GM12878 (cell line): ENCODE measurements at regions not wholly inside any gene's neighbourhood (a gene's known extent, or its start where the extent isn't known, plus 50 kb on each side); places are given as distances from the start of the nearest gene placed in this dataset.

Source experiments
- GATAD2B ChIP-seq: fragments of 450-650 bp; conservative IDR thresholded peaks from 2 replicates; pipeline ENCODE4 v1.6.1; 2017; ENCODE audit warnings: low read depth, mild to moderate bottlenecking, moderate library complexity
- SMAD5 ChIP-seq: IDR thresholded peaks from 2 replicates; pipeline ENCODE4 v1.6.1; 2016; ENCODE audit warnings: antibody characterized with exemption, low read depth
- SUZ12 ChIP-seq: fragments of 200-600 bp; sonication (generic); IDR thresholded peaks from one replicate; pipeline ENCODE4 v1.6.1; 2018; ENCODE audit warnings: antibody characterized with exemption, mild to moderate bottlenecking; ENCODE audit not compliant: unreplicated experiment
- ZNF384 ChIP-seq: IDR thresholded peaks from 2 replicates; pipeline ENCODE4 v1.6.1; 2012; ENCODE audit warnings: low read depth, mild to moderate bottlenecking, low read length, improper control_type of control experiment, borderline replicate concordance
- TF ChIP-seq, protein P1 (sequence below): fragments of 450-650 bp; IDR thresholded peaks from 2 replicates; pipeline ENCODE4 v1.6.1; 2017; ENCODE audit warnings: mild to moderate bottlenecking, moderate library complexity
- TF ChIP-seq, protein P2 (sequence below): fragments of 450-650 bp; formaldehyde crosslinking; IDR thresholded peaks from 2 replicates; pipeline ENCODE4 v1.5.0; 2022; ENCODE audit warnings: mild to moderate bottlenecking, missing genetic modification characterization

DNA sequence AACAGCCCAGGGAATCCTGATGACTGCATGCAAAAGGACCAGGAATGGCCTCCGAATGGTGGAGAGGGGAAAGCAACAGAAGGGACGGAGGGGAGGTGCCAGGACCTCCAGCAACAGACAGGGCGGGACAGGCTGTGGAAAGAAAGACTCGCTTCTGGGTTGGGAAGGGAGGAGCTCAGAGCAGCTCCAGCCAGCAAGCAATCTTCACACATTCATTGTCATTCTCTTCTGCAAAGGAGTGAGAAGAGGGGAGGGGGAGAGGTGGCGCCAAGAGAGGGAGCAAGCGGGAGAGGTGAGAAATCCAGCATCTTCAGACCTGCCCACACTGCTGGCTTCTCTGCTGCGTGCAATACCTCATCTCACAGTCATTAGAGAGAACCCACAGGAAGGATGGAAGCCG lies 509.0 kb downstream of the BUD13 start (continued):
- TF ChIP-seq, protein P1, sequence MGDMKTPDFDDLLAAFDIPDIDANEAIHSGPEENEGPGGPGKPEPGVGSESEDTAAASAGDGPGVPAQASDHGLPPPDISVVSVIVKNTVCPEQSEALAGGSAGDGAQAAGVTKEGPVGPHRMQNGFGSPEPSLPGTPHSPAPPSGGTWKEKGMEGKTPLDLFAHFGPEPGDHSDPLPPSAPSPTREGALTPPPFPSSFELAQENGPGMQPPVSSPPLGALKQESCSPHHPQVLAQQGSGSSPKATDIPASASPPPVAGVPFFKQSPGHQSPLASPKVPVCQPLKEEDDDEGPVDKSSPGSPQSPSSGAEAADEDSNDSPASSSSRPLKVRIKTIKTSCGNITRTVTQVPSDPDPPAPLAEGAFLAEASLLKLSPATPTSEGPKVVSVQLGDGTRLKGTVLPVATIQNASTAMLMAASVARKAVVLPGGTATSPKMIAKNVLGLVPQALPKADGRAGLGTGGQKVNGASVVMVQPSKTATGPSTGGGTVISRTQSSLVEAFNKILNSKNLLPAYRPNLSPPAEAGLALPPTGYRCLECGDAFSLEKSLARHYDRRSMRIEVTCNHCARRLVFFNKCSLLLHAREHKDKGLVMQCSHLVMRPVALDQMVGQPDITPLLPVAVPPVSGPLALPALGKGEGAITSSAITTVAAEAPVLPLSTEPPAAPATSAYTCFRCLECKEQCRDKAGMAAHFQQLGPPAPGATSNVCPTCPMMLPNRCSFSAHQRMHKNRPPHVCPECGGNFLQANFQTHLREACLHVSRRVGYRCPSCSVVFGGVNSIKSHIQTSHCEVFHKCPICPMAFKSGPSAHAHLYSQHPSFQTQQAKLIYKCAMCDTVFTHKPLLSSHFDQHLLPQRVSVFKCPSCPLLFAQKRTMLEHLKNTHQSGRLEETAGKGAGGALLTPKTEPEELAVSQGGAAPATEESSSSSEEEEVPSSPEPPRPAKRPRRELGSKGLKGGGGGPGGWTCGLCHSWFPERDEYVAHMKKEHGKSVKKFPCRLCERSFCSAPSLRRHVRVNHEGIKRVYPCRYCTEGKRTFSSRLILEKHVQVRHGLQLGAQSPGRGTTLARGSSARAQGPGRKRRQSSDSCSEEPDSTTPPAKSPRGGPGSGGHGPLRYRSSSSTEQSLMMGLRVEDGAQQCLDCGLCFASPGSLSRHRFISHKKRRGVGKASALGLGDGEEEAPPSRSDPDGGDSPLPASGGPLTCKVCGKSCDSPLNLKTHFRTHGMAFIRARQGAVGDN = no peak
- TF ChIP-seq GATAD2B (no peak), ZNF384 (no peak), SMAD5 (no peak), SUZ12 (no peak)
- TF ChIP-seq, protein P2, sequence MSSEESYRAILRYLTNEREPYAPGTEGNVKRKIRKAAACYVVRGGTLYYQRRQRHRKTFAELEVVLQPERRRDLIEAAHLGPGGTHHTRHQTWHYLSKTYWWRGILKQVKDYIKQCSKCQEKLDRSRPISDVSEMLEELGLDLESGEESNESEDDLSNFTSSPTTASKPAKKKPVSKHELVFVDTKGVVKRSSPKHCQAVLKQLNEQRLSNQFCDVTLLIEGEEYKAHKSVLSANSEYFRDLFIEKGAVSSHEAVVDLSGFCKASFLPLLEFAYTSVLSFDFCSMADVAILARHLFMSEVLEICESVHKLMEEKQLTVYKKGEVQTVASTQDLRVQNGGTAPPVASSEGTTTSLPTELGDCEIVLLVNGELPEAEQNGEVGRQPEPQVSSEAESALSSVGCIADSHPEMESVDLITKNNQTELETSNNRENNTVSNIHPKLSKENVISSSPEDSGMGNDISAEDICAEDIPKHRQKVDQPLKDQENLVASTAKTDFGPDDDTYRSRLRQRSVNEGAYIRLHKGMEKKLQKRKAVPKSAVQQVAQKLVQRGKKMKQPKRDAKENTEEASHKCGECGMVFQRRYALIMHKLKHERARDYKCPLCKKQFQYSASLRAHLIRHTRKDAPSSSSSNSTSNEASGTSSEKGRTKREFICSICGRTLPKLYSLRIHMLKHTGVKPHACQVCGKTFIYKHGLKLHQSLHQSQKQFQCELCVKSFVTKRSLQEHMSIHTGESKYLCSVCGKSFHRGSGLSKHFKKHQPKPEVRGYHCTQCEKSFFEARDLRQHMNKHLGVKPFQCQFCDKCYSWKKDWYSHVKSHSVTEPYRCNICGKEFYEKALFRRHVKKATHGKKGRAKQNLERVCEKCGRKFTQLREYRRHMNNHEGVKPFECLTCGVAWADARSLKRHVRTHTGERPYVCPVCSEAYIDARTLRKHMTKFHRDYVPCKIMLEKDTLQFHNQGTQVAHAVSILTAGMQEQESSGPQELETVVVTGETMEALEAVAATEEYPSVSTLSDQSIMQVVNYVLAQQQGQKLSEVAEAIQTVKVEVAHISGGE (CRISPR knock-in tag) = no peak
